HCT116 (cell line): ENCODE measurements at regions not wholly inside any gene's neighbourhood (a gene's known extent, or its start where the extent isn't known, plus 50 kb on each side); places are given as distances from the start of the nearest gene placed in this dataset.

ENCODE experiments used
- ATAC-seq: fragments of 200-7000 bp; cut with Tn5 transposase; 2 replicates; pipeline ENCODE4 v1.9.1; 2020; ENCODE audit warnings: mild to moderate bottlenecking, moderate library complexity
- BruUV-seq: library from RNA; stranded (reverse); fragments of 400-500 nt; replicated peaks from 2 replicates; lab custom pipeline; 2021; lab: Mats Ljungman, UMichigan
- CTCF ChIA-PET: fragments of 300-600 bp; sonication (Branson Sonifier 250); formaldehyde crosslinking; loops from one replicate; lab custom pipeline; 2021; ENCODE audit warnings: antibody characterized with exemption; lab: Charles Lee
- POLR2A ChIA-PET: fragments of 300-600, 350-600 bp; sonication (Branson Sonifier 250); formaldehyde crosslinking; loops from one replicate; lab custom pipeline; 2021; ENCODE audit warnings: antibody characterized with exemption; lab: Charles Lee
- RAD21 ChIA-PET, 2 experiments: fragments of 300-600 bp; sonication (Branson Sonifier 250); formaldehyde crosslinking; loops; one replicate each; lab custom pipeline; 2023; ENCODE audit warnings: low total read pairs in 2 of 2; ENCODE audit not compliant: uncharacterized antibody in 2 of 2, unreplicated experiment in 2 of 2, low non-redundant PET in 1 of 2; lab: Charles Lee
- DNase-seq: peaks from one replicate; pipeline ENCODE4 v3.0.0-alpha.2; 2010; ENCODE audit warnings: low read depth, low spot score
- H2AFZ ChIP-seq: fragments of 200-600 bp; shearing (Covaris generic), sonication (generic); 2 replicates; pipeline ENCODE4 v1.6.1; 2017; ENCODE audit warnings: low read depth, mixed run types, mixed read lengths, antibody characterized with exemption, low read length; ENCODE audit not compliant: poor library complexity, severe bottlenecking
- H3K27ac ChIP-seq: 2 replicates; pipeline ENCODE4 v1.5.1; 2012; ENCODE audit warnings: low read depth, low read length
- H3K27me3 ChIP-seq: fragments of 200-600 bp; sonication (generic); 2 replicates; pipeline ENCODE4 v1.6.1; 2016; ENCODE audit warnings: mixed run types, low read length, mixed read lengths; ENCODE audit not compliant: insufficient read depth
- H3K36me3 ChIP-seq, 2 experiments: fragments of 200-500 bp in 1 of 2; fragments of 200-600 bp in 1 of 2; sonication (Bioruptor generic) in 1 of 2; sonication (generic) in 1 of 2; 2 replicates each; pipeline versions ENCODE4 v1.5.1 to v1.6.1; 2014 to 2016; ENCODE audit warnings: low read length in 2 of 2, inconsistent platforms in 1 of 2, mixed read lengths in 1 of 2, mixed run types in 1 of 2; ENCODE audit not compliant: insufficient read depth in 2 of 2, control insufficient read depth in 1 of 2
- H3K4me1 ChIP-seq, 2 experiments: fragments of 200-600 bp in 1 of 2; sonication (generic) in 1 of 2; 2 replicates each; pipeline versions ENCODE4 v1.5.1 to v1.6.1; 2012 to 2017; ENCODE audit warnings: low read length in 2 of 2, inconsistent platforms in 1 of 2, mild to moderate bottlenecking in 1 of 2, mixed read lengths in 1 of 2, mixed run types in 1 of 2, moderate library complexity in 1 of 2; ENCODE audit not compliant: insufficient read depth in 2 of 2, control insufficient read depth in 1 of 2
- H3K4me2 ChIP-seq: fragments of 200-600 bp; sonication (generic); 2 replicates; pipeline ENCODE4 v1.6.1; 2017; ENCODE audit warnings: mixed run types, low read length, mixed read lengths
- H3K4me3 ChIP-seq, 2 experiments: fragments of 200-600 bp in 1 of 2; sonication (generic) in 1 of 2; replicated peaks in 1 of 2; 2 replicates each; pipeline ENCODE4 v1.5.1; 2011 to 2016; ENCODE audit warnings: low read length in 2 of 2, control low read depth in 1 of 2, low read depth in 1 of 2, mild to moderate bottlenecking in 1 of 2, mixed read lengths in 1 of 2, mixed run types in 1 of 2
- H3K79me2 ChIP-seq: fragments of 200-600 bp; sonication (generic); 2 replicates; pipeline ENCODE4 v1.6.1; 2017; ENCODE audit warnings: mild to moderate bottlenecking, mixed run types, low read length, moderate library complexity, mixed read lengths; ENCODE audit not compliant: insufficient read depth
- H3K9ac ChIP-seq: fragments of 200-600 bp; sonication (generic); 2 replicates; pipeline ENCODE4 v1.6.1; 2016; ENCODE audit warnings: low read length, mixed read lengths
- H3K9me2 ChIP-seq: fragments of 200-600 bp; sonication (generic), shearing (Covaris generic); 2 replicates; pipeline ENCODE4 v1.6.1; 2017; ENCODE audit warnings: mixed run types, mild to moderate bottlenecking, moderate library complexity; ENCODE audit not compliant: insufficient read depth
- H3K9me3 ChIP-seq, 2 experiments: fragments of 200-500 bp in 1 of 2; fragments of 200-600 bp in 1 of 2; sonication (Bioruptor generic) in 1 of 2; sonication (generic) in 1 of 2; 2 replicates each; pipeline ENCODE4 v1.6.1; 2014 to 2017; ENCODE audit warnings: low read length in 2 of 2, mixed read lengths in 2 of 2, inconsistent platforms in 1 of 2, low read depth in 1 of 2, mild to moderate bottlenecking in 1 of 2, mixed run types in 1 of 2, moderate library complexity in 1 of 2; ENCODE audit not compliant: control insufficient read depth in 1 of 2, insufficient read depth in 1 of 2
- H4K20me1 ChIP-seq: fragments of 200-600 bp; sonication (generic), shearing (Covaris generic); 2 replicates; pipeline ENCODE4 v1.6.1; 2017; ENCODE audit warnings: mixed run types, mild to moderate bottlenecking, moderate library complexity; ENCODE audit not compliant: insufficient read depth
- CBX3 ChIP-seq: IDR thresholded peaks from 2 replicates; pipeline ENCODE4 v1.6.1; 2012; ENCODE audit warnings: low read depth
- CTCF ChIP-seq, 3 experiments: fragments of 200-600 bp in 1 of 3; sonication (generic) in 1 of 3; IDR thresholded peaks in 2 of 3; conservative IDR thresholded peaks in 1 of 3; 2 replicates each; pipeline ENCODE4 v1.5.1; 2012 to 2017; ENCODE audit warnings: low read depth in 2 of 3, low read length in 2 of 3, antibody characterized with exemption in 1 of 3, borderline replicate concordance in 1 of 3, control low read depth in 1 of 3, mild to moderate bottlenecking in 1 of 3, mixed read lengths in 1 of 3, mixed run types in 1 of 3, moderate library complexity in 1 of 3; ENCODE audit not compliant: insufficient read depth in 1 of 3
- JUND ChIP-seq: IDR thresholded peaks from 2 replicates; pipeline ENCODE4 v1.6.1; 2012
- MAX ChIP-seq: IDR thresholded peaks from 2 replicates; pipeline ENCODE4 v1.6.1; 2012
- POLR2A ChIP-seq: IDR thresholded peaks from 2 replicates; pipeline ENCODE4 v1.7.0; 2011; ENCODE audit warnings: borderline replicate concordance; ENCODE audit not compliant: insufficient read depth, insufficient read length; ENCODE audit errors: extremely low read depth
- SRF ChIP-seq: IDR thresholded peaks from 2 replicates; pipeline ENCODE4 v1.6.1; 2012; ENCODE audit warnings: low read depth
- ZFX ChIP-seq: fragments of 450-650 bp; IDR thresholded peaks from 2 replicates; pipeline ENCODE4 v1.6.1; 2017
- intact Hi-C: fragments of 100-400 bp; cut with micrococcal nuclease; formaldehyde crosslinking; loops from 2 replicates; pipeline ENCODE4 v1.10.0; 2022

- ChIA-PET POLR2A (no interaction called here), CTCF (no interaction called here), RAD21 (no interaction called here)
- H3K36me3 ChIP-seq, result no peaks in the 10 kb centered on the region
- no peak overlapping the region for H2AFZ ChIP-seq
- H3K9me2 ChIP-seq, result no peaks in the 10 kb centered on the region
- H3K4me3 ChIP-seq, result no peak overlapping the region
- H3K27ac ChIP-seq, result no peak overlapping the region
- no TSS peak for BruUV-seq
- no peak overlapping the region for H3K9ac ChIP-seq
- no peak for TF ChIP-seq CTCF (IDR thresholded peaks at IDR 0.05 in 2 of 3, conservative IDR thresholded peaks at IDR 0.05 in 1 of 3; ENCODE audit: borderline replicate concordance in 1 of 3, insufficient read depth in 1 of 3, low read depth in 2 of 3, low read length in 2 of 3)
- TF ChIP-seq CBX3, result no peak
- TF ChIP-seq POLR2A, result no peak
- TF ChIP-seq ZFX, result no peak
- intact Hi-C loops, result no loop called here
- H3K9me3 ChIP-seq, result peaks cover 12 to 26% of the 10 kb centered on the region in 2 experiments; a peak in 3 of 4 replicates
- no peaks in the 10 kb centered on the region for H3K4me1 ChIP-seq
- ATAC-seq (no peak), DNase-seq (no peak)
- H4K20me1 ChIP-seq, result no peaks in the 10 kb centered on the region
- no peak overlapping the region for H3K4me2 ChIP-seq
- H3K27me3 ChIP-seq, result no peaks in the 10 kb centered on the region
- no peaks in the 10 kb centered on the region for H3K79me2 ChIP-seq
These were observed 418.6 kb upstream of the TYRP1 start for GRCh38 chr9:12274577-12274976.

GRCh38 chr9:12276505-12276904 is 416.7 kb upstream of the TYRP1 start:
- Histone ChIP-seq H3K4me1 (no peaks in the 10 kb centered on the region), H3K27me3 (no peaks in the 10 kb centered on the region), H3K4me3 (no peak overlapping the region), H4K20me1 (no peaks in the 10 kb centered on the region), H2AFZ (no peak overlapping the region), H3K9me3 (peaks cover 12 to 22% of the 10 kb centered on the region in 2 experiments; a peak in 3 of 4 replicates), H3K79me2 (no peaks in the 10 kb centered on the region), H3K9me2 (no peaks in the 10 kb centered on the region), H3K36me3 (no peaks in the 10 kb centered on the region), H3K4me2 (no peak overlapping the region), H3K27ac (no peak overlapping the region), H3K9ac (no peak overlapping the region)
- ChIA-PET RAD21 (no interaction called here), POLR2A (no interaction called here), CTCF (no interaction called here)
- TF ChIP-seq MAX (no peak), SRF (no peak), JUND (no peak)
- intact Hi-C loops, result no loop called here
- DNase-seq (no peak), ATAC-seq (no peak)
- no TSS peak for BruUV-seq
